HUES6 (cell line): ENCODE measurements at regions not wholly inside any gene's neighbourhood (a gene's known extent, or its start where the extent isn't known, plus 50 kb on each side); places are given as distances from the start of the nearest gene placed in this dataset.
"Not testable (repeated sequence)": the region's sequence is repeated elsewhere in the genome, so short reads cannot be mapped to it uniquely, and the experiment has no call there.

Experiments
- H3K27ac ChIP-seq: 2 replicates; pipeline ENCODE4 v1.7.0; 2013; ENCODE audit warnings: low read depth, mild to moderate bottlenecking, low read length, inconsistent platforms
- H3K27me3 ChIP-seq: 2 replicates; pipeline ENCODE4 v1.6.1; 2013; ENCODE audit warnings: low read length; ENCODE audit not compliant: control insufficient read depth, insufficient read depth
- H3K36me3 ChIP-seq: 2 replicates; pipeline ENCODE4 v1.6.1; 2013; ENCODE audit warnings: low read length; ENCODE audit not compliant: control insufficient read depth, insufficient read depth
- H3K4me1 ChIP-seq: 2 replicates; pipeline ENCODE4 v1.6.1; 2013; ENCODE audit warnings: low read length; ENCODE audit not compliant: control insufficient read depth, insufficient read depth
- H3K4me3 ChIP-seq: 2 replicates; pipeline ENCODE4 v1.5.1; 2013; ENCODE audit warnings: low read depth, low read length
- H3K9ac ChIP-seq: one replicate; pipeline ENCODE4 v1.6.1; 2013; ENCODE audit warnings: mild to moderate bottlenecking, low read length
- H3K9me3 ChIP-seq: 2 replicates; pipeline ENCODE4 v1.6.1; 2013; ENCODE audit warnings: low read depth, low read length; ENCODE audit not compliant: control insufficient read depth, insufficient read depth

DNA sequence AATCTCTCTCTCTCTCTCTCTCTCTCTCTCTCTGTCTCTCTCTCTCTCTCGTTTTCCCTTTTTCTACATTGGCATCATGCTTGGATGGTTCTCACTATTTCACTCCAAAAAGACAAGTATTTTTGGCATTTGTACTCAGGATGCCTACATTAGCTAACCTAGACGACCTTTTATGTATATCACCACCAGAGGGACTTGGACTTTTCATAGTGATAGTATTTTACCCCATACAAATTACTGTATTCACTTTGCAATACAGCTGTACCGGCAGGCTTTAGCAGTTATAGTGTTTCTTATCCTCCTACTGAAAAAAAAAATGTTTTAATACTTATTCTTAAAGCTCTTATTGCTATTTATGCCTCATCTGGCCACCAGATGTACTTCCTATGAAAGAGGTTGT, 687.2 kb upstream of the KLHL1 start:
- H3K4me1 ChIP-seq: no peaks in the 10 kb centered on the region
- H3K36me3 ChIP-seq: no peaks in the 10 kb centered on the region
- no peaks in the 10 kb centered on the region for H3K27me3 ChIP-seq
- H3K27ac ChIP-seq: no peak overlapping the region
- H3K9ac ChIP-seq: no peak overlapping the region
- H3K9me3 ChIP-seq: no peaks in the 10 kb centered on the region
- H3K4me3 ChIP-seq: no peak overlapping the region

DNA sequence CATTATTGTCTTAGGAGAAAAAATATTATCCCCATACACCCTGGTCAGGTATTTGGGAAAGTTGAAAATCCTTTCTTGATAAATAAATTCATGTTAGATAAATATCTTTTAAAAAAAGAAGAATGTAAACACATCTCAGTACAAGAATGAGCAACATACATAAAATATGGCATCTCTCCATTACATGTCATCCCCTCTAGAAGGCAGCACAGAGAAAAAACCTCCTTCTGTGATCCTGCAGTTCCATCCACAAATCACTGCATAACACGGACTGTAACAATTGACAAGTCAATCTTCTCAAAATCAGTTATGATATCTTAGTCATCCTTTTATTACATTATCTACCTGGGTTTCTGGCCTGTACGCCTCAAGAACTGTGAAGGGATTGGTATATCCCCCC, 683.9 kb upstream of the KLHL1 start:
- no peaks in the 10 kb centered on the region for H3K27me3 ChIP-seq
- H3K9me3 ChIP-seq: no peaks in the 10 kb centered on the region
- H3K4me3 ChIP-seq: no peak overlapping the region
- no peak overlapping the region for H3K27ac ChIP-seq
- H3K36me3 ChIP-seq: no peaks in the 10 kb centered on the region
- no peak overlapping the region for H3K9ac ChIP-seq
- H3K4me1 ChIP-seq: no peaks in the 10 kb centered on the region

DNA sequence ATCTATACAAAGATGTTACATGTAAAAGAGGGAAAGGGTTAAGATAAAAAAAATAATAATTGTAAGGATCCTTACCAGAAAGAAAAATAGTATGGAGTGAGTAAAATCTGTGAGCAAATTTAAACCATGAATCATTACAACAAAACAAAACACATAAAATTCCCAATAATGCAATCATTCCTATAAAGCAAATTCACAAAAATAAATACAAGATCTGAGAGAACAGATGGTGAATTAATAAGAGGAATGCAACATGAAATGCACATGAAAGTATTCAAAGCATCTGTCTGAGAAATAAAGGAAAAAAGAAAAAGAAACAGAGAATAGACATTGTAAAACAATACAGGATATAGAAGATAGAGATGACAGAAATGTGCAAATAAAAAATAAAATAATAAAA, 681.5 kb upstream of the KLHL1 start:
- Histone ChIP-seq H3K27ac (no peak overlapping the region), H3K9ac (no peak overlapping the region), H3K27me3 (no peaks in the 10 kb centered on the region), H3K36me3 (no peaks in the 10 kb centered on the region), H3K4me1 (no peaks in the 10 kb centered on the region), H3K9me3 (no peaks in the 10 kb centered on the region), H3K4me3 (no peak overlapping the region)

DNA sequence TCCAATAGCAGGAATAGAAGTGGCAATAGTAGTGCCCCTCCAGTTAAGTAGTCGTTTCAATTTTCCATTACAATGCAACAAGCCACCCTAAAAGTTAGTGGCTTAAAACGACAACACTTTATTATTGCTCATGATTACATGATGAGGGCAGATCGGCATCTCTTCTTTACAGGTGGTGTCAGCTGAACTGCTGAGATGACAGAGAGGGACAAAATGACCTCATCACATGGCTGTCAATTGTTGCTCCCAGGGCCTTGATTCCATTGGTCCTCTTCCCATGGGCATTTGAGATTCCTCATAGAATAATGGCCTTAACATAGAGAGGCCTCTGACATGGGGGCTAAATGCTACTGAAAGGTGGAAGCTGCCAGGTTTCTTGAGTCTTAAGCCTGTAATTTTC, 679.8 kb upstream of the KLHL1 start:
- Histone ChIP-seq H3K4me1 (no peaks in the 10 kb centered on the region), H3K9ac (no peak overlapping the region), H3K4me3 (no peak overlapping the region), H3K9me3 (no peaks in the 10 kb centered on the region), H3K27ac (no peak overlapping the region), H3K27me3 (no peaks in the 10 kb centered on the region), H3K36me3 (no peaks in the 10 kb centered on the region)

DNA sequence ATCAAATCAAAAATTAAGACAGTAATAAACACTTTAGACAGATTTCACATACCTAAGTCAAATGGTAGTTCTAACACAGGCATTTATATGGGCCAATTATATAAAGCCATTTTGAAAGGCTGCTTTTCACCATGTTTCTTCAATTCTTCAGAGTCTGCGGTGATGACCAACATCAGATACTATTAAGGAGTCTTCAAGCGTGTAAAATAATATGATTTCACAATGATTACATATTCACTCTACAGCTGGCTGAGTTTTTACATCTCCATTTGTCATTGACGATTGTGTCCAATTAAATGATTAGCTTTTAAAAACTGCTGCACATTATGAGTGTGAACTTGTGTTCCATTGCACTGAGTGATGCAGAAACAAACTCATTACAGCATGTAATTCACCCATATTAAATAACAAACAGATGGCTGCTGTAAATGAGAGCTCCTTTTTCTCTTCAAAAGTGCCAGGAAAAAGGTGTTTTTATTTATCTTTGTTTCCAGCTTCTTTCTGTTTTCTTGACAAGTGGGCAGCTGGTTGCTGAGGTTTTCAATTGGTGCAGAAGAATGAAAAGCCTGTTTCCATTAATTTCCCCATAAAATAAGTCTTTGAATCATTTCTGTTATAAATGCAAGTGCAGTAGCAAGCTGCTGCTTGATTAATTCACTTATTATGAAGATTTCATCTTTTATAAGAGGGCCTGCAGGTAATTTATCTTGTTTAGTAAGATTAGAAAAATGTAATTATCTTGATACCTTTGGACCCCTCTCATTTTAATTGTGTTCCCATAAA, 676.1 kb upstream of the KLHL1 start:
- no peak overlapping the region for H3K27ac ChIP-seq
- no peak overlapping the region for H3K4me3 ChIP-seq
- no peaks in the 10 kb centered on the region for H3K4me1 ChIP-seq
- no peaks in the 10 kb centered on the region for H3K27me3 ChIP-seq
- no peak overlapping the region for H3K9ac ChIP-seq
- no peaks in the 10 kb centered on the region for H3K36me3 ChIP-seq
- H3K9me3 ChIP-seq: no peaks in the 10 kb centered on the region

DNA sequence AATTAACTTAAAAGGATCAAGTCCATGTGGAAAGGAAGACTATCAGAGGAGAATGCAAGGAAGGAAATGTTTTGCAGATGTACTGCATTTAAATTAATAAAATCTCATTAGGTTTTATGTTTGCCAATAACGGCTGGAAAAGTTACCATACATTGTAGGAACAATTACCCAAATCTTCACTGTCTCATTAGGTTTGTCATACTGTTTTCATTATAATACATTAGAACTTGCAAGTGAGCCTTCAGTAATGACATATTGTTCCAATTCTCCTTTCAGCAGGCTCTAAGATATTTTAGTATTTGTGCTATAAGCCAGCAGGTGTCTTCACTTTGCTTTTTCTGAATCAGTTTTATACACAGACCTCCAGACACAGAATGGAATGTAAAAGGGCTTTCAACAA, 661.6 kb upstream of the KLHL1 start:
- H3K4me3 ChIP-seq: no peak overlapping the region
- no peaks in the 10 kb centered on the region for H3K36me3 ChIP-seq
- H3K9me3 ChIP-seq: no peaks in the 10 kb centered on the region
- no peak overlapping the region for H3K9ac ChIP-seq
- H3K27ac ChIP-seq: no peak overlapping the region
- H3K27me3 ChIP-seq: no peaks in the 10 kb centered on the region
- peaks cover 7% of the 10 kb centered on the region; the same call in 1 of the 2 replicates for H3K4me1 ChIP-seq

DNA sequence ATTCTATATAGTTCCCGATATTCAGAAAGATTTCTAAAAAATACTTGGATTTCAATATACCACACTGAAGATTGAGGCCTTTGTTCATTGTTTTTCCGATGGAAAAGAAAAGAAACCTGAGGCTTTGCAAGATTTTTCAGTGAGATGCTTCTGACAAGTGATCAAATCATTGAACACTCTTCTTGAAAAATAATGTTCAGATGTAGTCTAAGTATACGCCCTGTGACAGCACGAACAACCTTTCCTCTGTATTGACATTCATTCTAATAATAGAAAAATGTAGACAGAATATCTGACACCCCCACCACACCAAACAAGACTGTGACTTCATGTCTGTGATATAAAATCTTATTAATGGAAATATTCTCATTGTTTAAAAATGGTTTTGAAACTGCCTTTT, 650.7 kb upstream of the KLHL1 start:
- Histone ChIP-seq H3K9me3 (no peaks in the 10 kb centered on the region), H3K36me3 (no peaks in the 10 kb centered on the region)

DNA sequence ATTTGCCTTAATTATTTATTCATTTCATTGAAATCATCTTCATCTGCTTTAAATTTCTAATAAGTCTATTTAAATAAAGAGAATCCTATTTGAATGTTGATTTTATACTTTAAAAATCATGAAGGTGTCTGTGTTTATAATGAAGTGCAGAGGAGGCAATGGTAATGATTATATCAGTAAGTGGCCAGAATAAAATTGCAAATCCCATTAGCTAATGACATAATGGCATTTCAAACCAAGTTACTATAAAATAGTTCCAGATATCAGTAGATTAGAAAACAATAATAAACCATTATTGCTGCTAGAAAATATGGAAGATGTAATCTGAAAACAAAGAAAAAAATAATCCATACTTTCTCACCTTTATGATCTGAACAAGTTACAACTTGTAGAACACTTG, 647.8 kb upstream of the KLHL1 start:
- H3K9me3 ChIP-seq: no peaks in the 10 kb centered on the region
- H3K4me1 ChIP-seq: no peaks in the 10 kb centered on the region
- H3K27ac ChIP-seq: no peak overlapping the region
- no peaks in the 10 kb centered on the region for H3K36me3 ChIP-seq
- H3K4me3 ChIP-seq: no peak overlapping the region
- no peaks in the 10 kb centered on the region for H3K27me3 ChIP-seq
- H3K9ac ChIP-seq: no peak overlapping the region

More for the DNA sequence above, 650.7 kb upstream of the KLHL1 start:
- Histone ChIP-seq H3K27me3 (no peaks in the 10 kb centered on the region), H3K4me1 (no peaks in the 10 kb centered on the region), H3K9ac (no peak overlapping the region), H3K4me3 (no peak overlapping the region), H3K27ac (no peak overlapping the region)

DNA sequence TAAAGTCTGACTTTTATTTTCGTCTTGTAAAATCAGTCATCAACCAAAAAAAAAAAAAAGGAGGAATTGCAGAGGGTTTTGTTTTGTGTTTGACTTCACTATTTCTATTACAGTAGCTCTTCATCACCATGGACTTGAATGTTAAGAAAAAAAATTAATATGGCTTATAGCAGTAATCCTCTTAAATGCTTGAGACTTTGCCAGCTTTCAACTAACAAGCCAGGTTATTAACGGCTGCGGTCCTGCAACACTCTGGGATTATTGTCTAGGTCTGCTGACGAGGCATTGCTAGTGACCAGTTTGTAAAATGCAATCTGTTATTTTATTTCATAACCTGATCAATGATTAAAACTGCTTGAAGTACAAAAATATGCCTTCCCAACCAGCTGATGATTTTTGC, 647.2 kb upstream of the KLHL1 start:
- H3K9me3 ChIP-seq: no peaks in the 10 kb centered on the region
- H3K4me3 ChIP-seq: no peak overlapping the region
- H3K4me1 ChIP-seq: no peaks in the 10 kb centered on the region
- H3K36me3 ChIP-seq: no peaks in the 10 kb centered on the region
- H3K9ac ChIP-seq: no peak overlapping the region
- no peaks in the 10 kb centered on the region for H3K27me3 ChIP-seq
- no peak overlapping the region for H3K27ac ChIP-seq

DNA sequence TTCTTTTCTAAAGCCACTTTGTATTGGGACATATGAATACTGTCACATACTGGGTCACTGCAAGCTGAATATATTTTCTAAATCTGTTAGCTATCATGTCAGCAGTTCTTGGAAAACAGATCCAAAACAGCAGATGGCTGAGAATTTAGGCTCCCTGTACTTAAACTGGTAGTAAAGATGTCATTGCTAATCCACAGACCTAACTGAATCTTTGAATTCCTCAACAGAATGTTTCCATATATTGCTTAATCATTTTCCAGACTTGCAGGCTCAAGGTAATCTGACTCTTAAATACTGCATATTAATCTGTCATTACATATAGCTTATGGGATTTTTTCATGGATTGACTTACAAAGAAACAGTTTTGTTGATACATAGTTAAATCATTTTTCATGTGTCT, 639.0 kb upstream of the KLHL1 start:
- H3K9me3 ChIP-seq: no peaks in the 10 kb centered on the region
- H3K9ac ChIP-seq: no peak overlapping the region
- H3K4me3 ChIP-seq: no peak overlapping the region
- no peaks in the 10 kb centered on the region for H3K27me3 ChIP-seq
- no peak overlapping the region for H3K27ac ChIP-seq
- no peaks in the 10 kb centered on the region for H3K4me1 ChIP-seq
- no peaks in the 10 kb centered on the region for H3K36me3 ChIP-seq

DNA sequence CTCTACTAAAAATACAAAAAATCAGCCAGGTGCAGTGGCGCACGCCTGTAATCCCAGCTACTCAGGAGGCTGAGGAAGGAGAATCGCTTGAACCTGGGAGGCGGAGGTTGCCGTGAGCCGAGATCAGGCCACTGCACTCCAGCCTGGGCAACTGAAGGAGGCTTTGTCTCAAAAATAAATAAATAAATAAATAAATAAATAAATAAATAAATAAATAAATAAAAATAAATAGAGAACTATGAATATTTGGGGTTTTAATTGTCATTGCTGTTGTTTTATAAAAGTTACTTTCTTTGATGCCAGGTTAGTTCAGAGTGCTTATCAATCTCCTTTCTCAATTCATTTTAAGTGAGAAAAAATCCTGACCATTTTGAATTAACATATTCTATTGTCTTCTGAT, 638.2 kb upstream of the KLHL1 start:
- H3K27me3 ChIP-seq: not testable (repeated sequence)

More for the DNA sequence above, 638.2 kb upstream of the KLHL1 start:
- H3K36me3 ChIP-seq, H3K9me3 ChIP-seq, H3K4me3 ChIP-seq, H3K27ac ChIP-seq, H3K9ac ChIP-seq, H3K4me1 ChIP-seq: not testable (repeated sequence)
